Vagina (tissue), 2 donors: ENCODE measurements at regions not wholly inside any gene's neighbourhood (a gene's known extent, or its start where the extent isn't known, plus 50 kb on each side); places are given as distances from the start of the nearest gene placed in this dataset.

Source experiments
- CTCF ChIP-seq, 3 experiments: fragments of 450-650 bp in 2 of 3; fragments of 200-600 bp in 1 of 3; sonication (generic) in 1 of 3; IDR thresholded peaks; one replicate each; pipeline ENCODE4 v1.5.1; 2017 to 2019; ENCODE audit warnings: antibody characterized with exemption in 3 of 3, mild to moderate bottlenecking in 2 of 3, moderate library complexity in 2 of 3
- POLR2A ChIP-seq, 2 donors: fragments of 450-650 bp; IDR thresholded peaks; one replicate each; pipeline ENCODE4 v1.6.1; 2017; ENCODE audit warnings: antibody characterized with exemption in 2 of 2, mild to moderate bottlenecking in 2 of 2, moderate library complexity in 2 of 2
- POLR2AphosphoS5 ChIP-seq, 2 donors: sonication (generic); formaldehyde crosslinking; IDR thresholded peaks; one replicate each; pipeline ENCODE4 v1.9.0; 2017; ENCODE audit warnings: antibody characterized with exemption in 2 of 2, mild to moderate bottlenecking in 2 of 2, low read depth in 1 of 2; ENCODE audit not compliant: insufficient read depth in 1 of 2

DNA sequence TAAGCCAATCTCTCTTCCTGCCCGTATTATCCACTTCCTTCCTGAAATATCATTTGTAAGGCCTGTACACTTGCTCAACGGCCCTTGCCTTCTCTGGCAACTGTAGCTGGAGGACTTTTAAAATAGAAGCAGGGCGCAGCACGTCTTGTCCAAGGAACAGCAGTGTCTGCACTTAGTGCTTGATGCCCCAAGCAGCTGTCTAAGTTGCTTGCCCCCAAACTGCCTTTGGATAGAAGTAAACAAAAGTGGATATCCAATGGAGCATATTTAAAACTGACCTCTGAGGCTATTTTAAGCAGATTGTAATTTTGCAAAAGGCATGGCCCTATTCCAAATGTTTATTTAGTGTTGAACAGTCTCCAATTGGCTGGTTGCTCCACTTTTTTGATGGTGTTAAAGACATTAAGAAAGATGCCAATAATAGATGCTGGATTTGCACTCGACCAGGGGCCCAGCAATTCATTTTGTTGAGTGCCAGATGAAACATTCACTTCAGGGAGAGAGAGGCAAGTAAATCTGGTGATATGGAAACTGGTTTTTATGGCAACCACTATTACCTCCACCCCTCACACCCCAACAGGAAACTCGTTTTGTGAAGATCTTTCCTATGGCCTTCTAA lies 526.8 kb upstream of the TBL1XR1 start:
- TF ChIP-seq CTCF (IDR thresholded peaks at IDR 0.05): no peak
- no peak for TF ChIP-seq POLR2A (IDR thresholded peaks at IDR 0.05)
- peak in 1 of 2 donors; percentile 23 for TF ChIP-seq POLR2AphosphoS5 (IDR thresholded peaks at IDR 0.05; ENCODE audit: insufficient read depth in 1 of 2, low read depth in 1 of 2)
